ENCODE measurements at regions not wholly inside any gene's neighbourhood (a gene's known extent, or its start where the extent isn't known, plus 50 kb on each side); places are given as distances from the start of the nearest gene placed in this dataset.

GRCh38 chr11:122037911-122038310 is 78.1 kb downstream of the BLID start:
- DNase-seq (ENCODE audit: low read depth, low spot score) = no peak
- H3K36me3 Mint-ChIP-seq (ENCODE audit: low read depth) = peaks cover under 1% of the 10 kb centered on the region
- H3K4me3 Mint-ChIP-seq = no peak overlapping the region
- peaks cover 26% of the 10 kb centered on the region for H3K4me1 Mint-ChIP-seq
- no peaks in the 10 kb centered on the region for H3K27me3 Mint-ChIP-seq (ENCODE audit: low read depth)
- no peak overlapping the region for H3K27ac Mint-ChIP-seq (ENCODE audit: unreplicated experiment)
- peaks cover under 1% of the 10 kb centered on the region for H3K9me3 Mint-ChIP-seq
- TF ChIP-seq CTCF (conservative IDR thresholded peaks at IDR 0.05) = no peak

- no peaks in the 10 kb centered on the region for H3K27me3 Mint-ChIP-seq (ENCODE audit: low read depth)
- H3K36me3 Mint-ChIP-seq (ENCODE audit: low read depth) = peaks cover 3% of the 10 kb centered on the region
- no peak for TF ChIP-seq CTCF (conservative IDR thresholded peaks at IDR 0.05)
- no peak overlapping the region for H3K4me3 Mint-ChIP-seq
- H3K4me1 Mint-ChIP-seq = peaks cover 20% of the 10 kb centered on the region
- no peak overlapping the region for H3K27ac Mint-ChIP-seq (ENCODE audit: unreplicated experiment)
- peaks cover 3% of the 10 kb centered on the region for H3K9me3 Mint-ChIP-seq
- DNase-seq (ENCODE audit: low read depth, low spot score) = no peak
Measured at GRCh38 chr11:122036493-122036892, 79.5 kb downstream of the BLID start.

- no peak for DNase-seq (ENCODE audit: low read depth, low spot score)
- peaks cover 3% of the 10 kb centered on the region for H3K9me3 Mint-ChIP-seq
- H3K27ac Mint-ChIP-seq (ENCODE audit: unreplicated experiment) = no peak overlapping the region
- no peak for TF ChIP-seq CTCF (conservative IDR thresholded peaks at IDR 0.05)
- H3K4me3 Mint-ChIP-seq = no peak overlapping the region
- H3K27me3 Mint-ChIP-seq (ENCODE audit: low read depth) = no peaks in the 10 kb centered on the region
- H3K36me3 Mint-ChIP-seq (ENCODE audit: low read depth) = peaks cover 3% of the 10 kb centered on the region
- H3K4me1 Mint-ChIP-seq = peaks cover 20% of the 10 kb centered on the region
Measured at GRCh38 chr11:122036018-122036417, 80.0 kb downstream of the BLID start.

- H3K4me3 Mint-ChIP-seq = no peak overlapping the region
- H3K36me3 Mint-ChIP-seq (ENCODE audit: low read depth) = peaks cover 3% of the 10 kb centered on the region
- TF ChIP-seq CTCF (conservative IDR thresholded peaks at IDR 0.05) = no peak
- H3K27me3 Mint-ChIP-seq (ENCODE audit: low read depth) = no peaks in the 10 kb centered on the region
- peaks cover 3% of the 10 kb centered on the region for H3K9me3 Mint-ChIP-seq
- DNase-seq (ENCODE audit: low read depth, low spot score) = no peak
- H3K27ac Mint-ChIP-seq (ENCODE audit: unreplicated experiment) = no peak overlapping the region
- H3K4me1 Mint-ChIP-seq = peaks cover 3% of the 10 kb centered on the region
Measured at GRCh38 chr11:122033631-122034030, 82.4 kb downstream of the BLID start.

- Mint-ChIP-seq H3K4me1 (no peaks in the 10 kb centered on the region), H3K27ac (ENCODE audit: unreplicated experiment) (no peak overlapping the region), H3K27me3 (ENCODE audit: low read depth) (no peaks in the 10 kb centered on the region), H3K36me3 (ENCODE audit: low read depth) (peaks cover 3% of the 10 kb centered on the region), H3K4me3 (no peak overlapping the region), H3K9me3 (peaks cover 3% of the 10 kb centered on the region)
- no peak for TF ChIP-seq CTCF (conservative IDR thresholded peaks at IDR 0.05)
- no peak for DNase-seq (ENCODE audit: low read depth, low spot score)
Measured at GRCh38 chr11:122033193-122033592, 82.8 kb downstream of the BLID start.

- no peak overlapping the region for H3K27ac Mint-ChIP-seq (ENCODE audit: unreplicated experiment)
- H3K4me1 Mint-ChIP-seq = no peaks in the 10 kb centered on the region
- DNase-seq (ENCODE audit: low read depth, low spot score) = no peak
- no peak overlapping the region for H3K4me3 Mint-ChIP-seq
- H3K36me3 Mint-ChIP-seq (ENCODE audit: low read depth) = peaks cover 3% of the 10 kb centered on the region
- H3K27me3 Mint-ChIP-seq (ENCODE audit: low read depth) = no peaks in the 10 kb centered on the region
- H3K9me3 Mint-ChIP-seq = peaks cover 3% of the 10 kb centered on the region
- TF ChIP-seq CTCF (conservative IDR thresholded peaks at IDR 0.05) = no peak
Measured at GRCh38 chr11:122032317-122032716, 83.7 kb downstream of the BLID start.
